GM12878 (cell line): ENCODE measurements at regions not wholly inside any gene's neighbourhood (a gene's known extent, or its start where the extent isn't known, plus 50 kb on each side); places are given as distances from the start of the nearest gene placed in this dataset.

Experiments
- ESRRA ChIP-seq: IDR thresholded peaks from 2 replicates; pipeline ENCODE4 v1.6.1; 2012; ENCODE audit warnings: mild to moderate bottlenecking, low read length, improper control_type of control experiment
- POLR2AphosphoS5 ChIP-seq: IDR thresholded peaks from 2 replicates; pipeline ENCODE4 v1.6.1; 2011; ENCODE audit warnings: mild to moderate bottlenecking, low read length, inconsistent platforms
- TF ChIP-seq, protein P1 (sequence below): IDR thresholded peaks from 2 replicates; pipeline ENCODE4 v1.6.1; 2012; ENCODE audit warnings: low read depth, low read length, improper control_type of control experiment

DNA sequence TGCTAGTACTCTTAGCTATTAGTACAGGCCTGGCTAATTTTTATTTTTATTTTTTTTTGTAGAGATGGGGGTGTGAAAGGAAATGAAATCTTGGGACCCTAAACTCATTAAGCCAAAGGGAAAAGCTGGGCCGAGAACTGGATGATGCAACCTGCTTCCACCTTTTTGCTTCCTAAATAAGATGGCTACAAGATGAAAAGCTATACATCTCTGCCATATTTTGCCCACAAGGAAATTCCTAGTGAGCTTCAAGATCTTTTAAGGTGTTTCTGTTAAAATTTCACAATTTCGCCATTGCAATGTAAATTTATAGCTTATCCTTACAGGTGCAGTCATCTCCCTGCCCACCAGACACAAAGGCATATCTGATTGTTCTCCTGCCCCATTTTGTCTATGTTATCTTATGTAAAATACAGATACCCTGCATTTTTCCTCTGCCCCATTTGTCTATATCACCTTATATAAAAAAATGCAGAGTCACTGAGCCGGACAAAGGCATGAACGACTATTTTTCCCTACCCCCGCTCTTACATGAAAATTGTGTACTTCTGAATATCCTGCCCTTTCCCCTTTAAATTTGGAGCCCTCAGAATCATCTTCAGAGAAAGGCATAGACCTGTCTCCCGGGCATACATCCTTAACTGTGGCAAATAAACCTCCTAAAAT, 112.0 kb upstream of the SLC38A2 start:
- TF ChIP-seq POLR2AphosphoS5 (no peak), ESRRA (no peak)
- TF ChIP-seq, protein P1, sequence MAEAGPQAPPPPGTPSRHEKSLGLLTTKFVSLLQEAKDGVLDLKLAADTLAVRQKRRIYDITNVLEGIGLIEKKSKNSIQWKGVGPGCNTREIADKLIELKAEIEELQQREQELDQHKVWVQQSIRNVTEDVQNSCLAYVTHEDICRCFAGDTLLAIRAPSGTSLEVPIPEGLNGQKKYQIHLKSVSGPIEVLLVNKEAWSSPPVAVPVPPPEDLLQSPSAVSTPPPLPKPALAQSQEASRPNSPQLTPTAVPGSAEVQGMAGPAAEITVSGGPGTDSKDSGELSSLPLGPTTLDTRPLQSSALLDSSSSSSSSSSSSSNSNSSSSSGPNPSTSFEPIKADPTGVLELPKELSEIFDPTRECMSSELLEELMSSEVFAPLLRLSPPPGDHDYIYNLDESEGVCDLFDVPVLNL: no peak
